GM19025 (cell line): ENCODE measurements at regions not wholly inside any gene's neighbourhood (a gene's known extent, or its start where the extent isn't known, plus 50 kb on each side); places are given as distances from the start of the nearest gene placed in this dataset.
"Not testable (repeated sequence)": the region's sequence is repeated elsewhere in the genome, so short reads cannot be mapped to it uniquely, and the experiment has no call there.

ENCODE experiments used
- ATAC-seq: cut with Tn5 transposase; IDR thresholded peaks from one replicate; pipeline ENCODE4 v1.9.1; 2021; ENCODE audit warnings: mild to moderate bottlenecking, low read depth, moderate library complexity; ENCODE audit not compliant: unreplicated experiment

DNA sequence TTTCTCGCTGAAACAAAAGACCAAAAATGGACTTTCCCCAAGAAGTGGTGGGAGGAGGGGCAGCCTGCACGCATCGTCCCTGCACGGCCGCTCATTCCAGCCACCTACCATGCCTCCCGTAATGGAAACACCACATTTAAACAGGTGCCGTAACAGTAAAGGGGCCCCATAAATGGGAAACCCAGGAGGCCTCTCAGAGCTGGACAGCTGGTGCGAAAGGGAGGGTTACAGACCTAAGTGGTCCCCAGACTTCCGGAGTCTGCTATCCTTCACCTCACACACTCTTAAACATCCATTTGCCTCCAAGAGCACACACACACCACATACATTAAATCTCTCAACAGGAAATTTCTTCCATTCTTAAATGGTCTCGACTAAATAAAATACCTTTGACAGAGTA, 120.7 kb upstream of the SOD1 start:
- ATAC-seq: no peak

DNA sequence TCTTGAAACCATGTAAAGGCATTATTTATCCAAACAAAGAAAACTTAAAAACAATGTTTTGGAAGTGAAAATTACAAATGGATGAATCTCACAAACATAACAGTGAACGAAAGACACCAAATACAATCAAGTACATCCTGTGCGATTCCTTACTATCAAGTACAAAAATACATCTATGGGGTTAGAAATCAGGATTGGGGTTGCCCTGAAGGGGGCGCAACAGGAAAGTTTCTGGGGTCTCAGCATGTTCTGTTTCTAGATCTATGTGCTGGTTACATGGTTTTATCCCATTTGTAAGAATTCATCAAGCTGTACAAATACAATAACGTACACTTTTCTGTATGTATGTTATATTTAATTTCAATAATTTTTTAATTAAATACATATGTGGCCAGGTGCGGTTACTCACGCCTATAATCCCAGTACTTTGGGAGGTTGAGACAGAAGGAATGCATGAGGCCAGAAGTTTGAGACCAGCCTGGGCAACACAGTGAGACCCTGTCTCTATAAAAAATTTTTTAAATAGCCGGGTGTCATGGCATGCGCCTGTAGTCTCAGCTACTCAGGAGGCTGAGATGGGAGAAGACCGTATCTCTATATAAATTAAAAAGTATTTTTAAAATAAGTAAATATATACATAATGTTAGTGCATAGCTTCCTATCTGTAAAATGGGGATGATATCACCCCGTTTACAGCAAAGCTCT, 121.5 kb upstream of the SOD1 start:
- no peak for ATAC-seq

DNA sequence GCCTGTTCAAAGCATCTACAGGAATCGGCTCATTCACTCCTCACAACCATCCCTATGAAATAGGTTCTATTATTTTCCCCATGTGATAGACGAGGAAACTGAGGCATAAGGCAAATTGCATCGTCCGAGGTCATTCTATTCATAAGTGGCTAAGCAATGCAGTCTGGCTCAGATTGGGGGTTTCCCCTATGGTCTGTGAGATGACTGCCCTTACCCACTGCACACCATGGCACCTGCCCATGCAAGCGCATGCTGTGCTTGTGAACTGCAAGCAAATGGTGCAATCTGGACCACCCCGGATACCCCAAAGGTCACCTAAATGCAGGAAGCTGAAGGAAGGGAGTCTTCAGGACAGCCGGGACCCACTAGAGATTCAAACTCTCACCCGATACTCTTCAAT, 123.4 kb upstream of the SOD1 start:
- no peak for ATAC-seq

DNA sequence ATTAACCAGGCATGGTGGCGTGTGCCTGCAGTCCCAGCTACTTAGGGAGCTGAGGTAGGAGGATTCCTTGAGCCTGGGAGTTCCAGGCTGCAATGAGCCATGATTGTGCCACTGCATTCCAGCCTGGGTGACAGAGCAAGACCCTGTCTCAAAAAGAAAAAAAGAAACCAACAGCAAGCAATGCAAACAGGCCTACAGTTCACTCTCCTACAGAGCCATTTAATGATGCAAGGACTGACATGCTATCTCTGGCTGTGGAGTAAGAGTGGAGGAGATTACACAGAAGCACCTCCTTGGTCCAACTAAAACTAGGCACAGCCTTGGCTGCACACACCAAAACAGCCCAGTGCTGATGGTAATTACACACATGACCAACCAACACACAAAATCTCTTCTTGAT, 127.5 kb upstream of the SOD1 start:
- no peak for ATAC-seq

DNA sequence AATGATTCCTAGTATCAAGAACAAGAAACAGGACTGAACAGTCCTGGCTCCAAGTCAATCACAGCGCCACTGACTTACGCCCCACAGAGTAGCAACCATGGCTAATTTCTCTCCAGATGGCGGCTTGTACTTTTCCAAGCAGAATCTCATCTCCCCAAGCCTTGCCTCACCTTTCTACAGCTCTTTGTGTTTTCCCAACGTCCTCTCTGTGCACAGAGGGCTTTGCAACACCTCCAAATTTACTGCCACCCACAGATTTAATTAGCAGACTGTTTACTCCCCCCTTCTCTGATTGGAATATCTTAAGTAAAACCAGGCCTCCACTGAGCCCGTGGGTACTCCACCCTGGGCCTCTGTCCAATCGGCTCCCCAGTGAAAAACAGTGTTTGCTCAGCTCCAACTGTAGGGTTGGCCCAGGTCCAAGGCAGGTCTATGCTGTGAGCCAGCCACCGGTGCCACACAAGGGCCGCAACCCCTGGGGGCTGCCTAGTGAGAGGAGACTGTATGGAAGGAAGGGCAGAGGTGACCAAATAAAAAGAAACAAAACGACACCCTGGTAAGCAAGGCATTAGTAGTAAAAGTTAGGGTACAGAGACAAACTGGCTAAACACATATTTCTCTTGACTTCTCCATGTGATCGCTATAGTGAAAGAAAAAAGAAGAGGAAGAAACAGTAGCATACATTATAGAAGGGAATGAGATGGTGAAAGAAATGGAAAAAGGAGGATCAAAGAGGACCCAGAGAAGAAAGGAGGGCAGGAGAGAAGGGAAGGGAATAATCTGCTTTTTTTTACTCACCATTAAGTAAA, 128.4 kb upstream of the SOD1 start:
- ATAC-seq: no peak

DNA sequence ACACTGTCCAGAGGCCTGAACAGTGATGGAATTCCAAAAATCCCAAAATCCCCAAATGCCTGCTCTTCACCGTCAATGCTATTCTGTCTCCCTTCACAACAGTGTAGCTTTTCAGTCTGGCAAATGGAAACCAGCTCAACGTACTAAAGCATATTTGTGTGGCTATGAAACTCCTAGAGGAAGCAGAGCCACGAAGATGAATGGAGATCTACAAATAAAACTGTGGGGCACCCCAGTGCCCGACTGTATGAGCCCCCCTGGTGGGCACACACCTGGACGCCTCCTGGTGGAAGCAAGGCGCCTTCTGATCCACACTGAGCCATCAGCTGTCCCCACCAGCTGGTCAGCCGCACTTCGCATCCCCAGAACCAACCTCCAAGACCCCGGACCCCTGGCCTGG, 129.1 kb upstream of the SOD1 start:
- no peak for ATAC-seq

DNA sequence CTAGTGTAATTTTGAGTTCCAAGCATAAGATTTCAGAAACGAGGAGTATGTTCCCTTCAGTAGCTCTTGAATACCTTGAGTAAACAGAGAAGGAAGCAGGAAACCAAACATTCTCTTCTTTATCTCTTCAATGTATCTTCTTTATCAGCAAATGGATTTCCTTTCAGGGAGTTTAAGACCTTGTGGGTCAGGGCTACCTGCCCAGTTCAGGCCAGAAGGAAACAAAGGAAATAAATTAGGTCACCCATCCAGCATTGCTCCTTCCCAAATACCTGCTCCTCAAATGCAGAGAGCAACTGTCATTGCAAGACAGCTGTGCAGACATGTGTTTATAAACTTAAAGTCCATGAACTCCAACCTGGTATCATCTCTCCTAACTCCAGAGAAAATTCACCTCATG, 130.1 kb upstream of the SOD1 start:
- no peak for ATAC-seq

DNA sequence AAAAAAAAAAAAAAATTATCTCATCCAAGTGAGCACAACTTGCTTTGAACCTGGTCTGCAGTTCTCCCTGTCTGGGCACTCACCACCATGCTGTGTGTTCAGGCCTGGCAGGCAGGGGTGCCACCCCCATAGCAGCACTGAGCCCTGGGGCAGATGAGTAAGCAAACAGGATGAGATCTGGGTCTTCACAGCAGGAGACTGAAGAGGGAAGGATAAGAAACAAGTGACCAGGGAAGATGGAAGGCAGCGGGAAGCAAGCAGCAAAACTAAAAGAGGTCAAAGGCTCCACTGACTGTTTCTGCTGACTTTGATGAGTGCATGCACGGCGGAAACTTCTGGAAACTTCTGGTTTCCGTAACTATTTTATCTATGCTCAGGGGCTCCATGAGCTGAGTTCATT, 133.5 kb upstream of the SOD1 start:
- ATAC-seq: no peak

DNA sequence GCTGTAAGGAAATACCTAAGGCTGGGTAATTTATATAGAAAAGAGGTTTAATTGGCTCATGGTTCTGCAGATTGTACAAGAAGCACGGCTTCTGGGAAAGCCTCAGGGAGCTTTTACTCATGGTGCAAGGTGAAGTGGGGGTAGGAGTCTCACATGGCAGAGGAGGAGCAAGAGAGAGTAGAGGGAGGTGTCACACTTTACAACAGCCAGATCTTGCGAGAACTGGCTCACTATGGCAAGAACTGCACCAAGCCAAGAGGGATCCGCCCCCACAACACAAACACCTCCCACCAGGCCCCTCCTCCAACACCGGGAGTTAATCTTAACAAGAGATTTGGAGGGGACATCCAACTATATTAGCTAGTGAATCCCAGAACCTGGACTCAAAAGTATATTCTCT, 135.4 kb upstream of the SOD1 start:
- no peak for ATAC-seq

DNA sequence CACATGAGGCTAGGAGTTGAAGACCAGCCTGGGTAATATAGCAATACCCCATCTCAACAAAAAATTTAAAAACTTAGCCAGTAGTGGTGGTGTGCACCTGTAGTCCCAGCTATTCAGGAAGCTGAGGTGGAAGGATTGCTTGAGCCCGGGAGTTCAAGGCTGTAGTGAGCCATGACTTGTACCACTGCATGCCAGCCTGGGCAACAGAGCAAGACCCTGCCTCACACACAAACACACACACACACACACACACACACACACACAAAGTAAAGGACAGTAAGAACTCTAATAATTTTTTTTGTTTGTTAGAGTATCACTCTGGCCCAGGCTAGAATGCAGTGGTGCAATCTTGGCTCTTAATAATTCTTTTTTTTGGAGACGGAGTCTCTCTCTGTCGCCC, 138.0 kb upstream of the SOD1 start:
- no peak for ATAC-seq

DNA sequence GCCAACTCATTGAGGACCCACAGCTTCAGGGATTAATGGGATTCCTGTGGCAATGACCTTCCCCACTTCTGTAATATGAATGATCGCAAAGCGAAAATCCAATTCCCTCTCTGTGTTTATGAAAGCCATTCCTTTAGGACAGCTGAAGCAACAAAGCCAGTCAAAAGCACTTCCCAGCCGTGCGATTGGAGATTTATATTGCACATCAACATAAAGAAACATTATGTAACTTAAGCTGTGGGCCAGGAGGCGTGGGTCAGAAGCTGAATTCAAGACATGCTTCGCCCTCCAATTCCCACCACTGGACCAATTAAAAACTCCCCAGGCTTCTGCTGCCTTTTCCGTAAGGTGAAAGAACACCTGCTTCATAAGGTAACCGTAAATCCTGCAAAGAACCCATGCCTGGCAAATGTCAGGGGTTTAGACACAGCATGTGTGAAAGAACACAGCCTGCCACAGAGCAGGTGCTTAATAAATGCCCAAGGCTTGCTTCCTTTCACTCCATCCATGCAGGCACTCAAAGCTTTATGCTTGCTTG, 138.9 kb upstream of the SOD1 start:
- no peak for ATAC-seq

DNA sequence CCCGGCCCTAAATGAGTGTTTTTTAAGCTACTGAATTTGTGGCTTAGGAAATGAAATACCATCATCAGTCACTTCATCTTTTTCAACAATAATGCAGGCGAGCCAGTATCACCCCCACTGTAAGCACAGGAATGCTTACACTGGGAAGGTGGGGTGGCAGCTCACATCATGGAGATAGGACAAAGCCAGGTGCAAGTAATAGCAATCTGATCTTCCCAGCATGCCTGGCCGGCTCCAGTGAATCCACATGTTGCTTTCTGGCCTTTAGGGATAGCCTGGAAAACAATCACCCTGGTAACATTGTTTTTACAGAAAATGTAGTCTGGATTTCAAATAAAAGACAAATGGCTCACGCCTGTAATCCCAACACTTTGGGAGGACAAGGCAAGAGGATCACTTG, 140.9 kb upstream of the SOD1 start:
- no peak for ATAC-seq

DNA sequence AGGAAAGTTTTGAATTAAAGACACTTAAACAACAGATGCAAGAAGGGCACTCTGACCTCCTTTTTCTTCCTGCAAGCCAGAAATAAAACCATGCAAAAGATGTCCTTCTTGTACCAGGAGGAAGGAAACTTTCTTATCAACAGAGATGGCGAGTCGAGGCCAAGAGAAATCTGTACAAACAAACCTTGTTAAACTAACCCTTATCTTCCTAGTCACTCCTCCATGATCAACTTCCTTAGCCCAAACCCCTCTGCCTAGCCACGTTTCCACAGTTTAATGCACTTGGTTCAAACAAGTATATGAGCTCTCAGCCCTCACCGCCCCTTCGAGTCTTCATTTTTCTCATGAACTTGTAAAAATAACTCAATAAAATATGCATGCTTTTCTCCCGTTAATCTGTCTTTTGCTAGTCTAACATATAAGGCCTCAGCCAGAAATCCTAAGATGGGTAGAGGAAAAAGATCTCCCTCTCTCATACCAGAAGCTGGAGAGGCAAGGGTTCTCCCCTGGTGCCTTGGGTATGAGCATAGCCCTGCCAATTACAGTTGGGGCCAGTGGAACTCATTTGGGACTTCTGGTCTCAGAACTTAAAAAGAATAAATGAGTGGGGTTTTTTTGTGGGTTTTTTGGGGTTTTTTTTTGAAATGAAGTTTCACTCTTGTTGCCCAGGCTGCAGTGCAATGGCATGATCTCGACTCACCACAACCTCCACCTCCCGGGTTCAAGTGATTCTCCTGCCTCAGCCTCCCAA, 141.7 kb upstream of the SOD1 start:
- ATAC-seq: no peak

DNA sequence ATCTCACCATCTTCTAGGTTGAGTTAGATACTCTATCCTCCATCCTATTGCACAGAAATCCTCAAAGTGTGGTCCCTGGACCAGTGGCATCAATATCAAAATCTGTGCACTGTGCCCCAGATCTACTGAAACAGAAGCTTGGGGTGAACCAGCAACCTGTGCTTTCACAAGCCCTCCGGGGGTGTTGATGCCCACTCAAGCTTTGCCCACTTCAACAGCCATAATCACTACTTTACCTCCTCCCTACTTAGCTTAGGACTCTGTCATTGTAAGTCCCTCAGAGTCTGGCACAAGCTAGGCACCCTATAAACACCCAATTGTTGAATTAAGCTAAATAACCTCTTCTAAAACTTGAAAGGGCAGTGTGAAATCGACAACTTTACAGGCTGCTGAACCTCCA, 144.2 kb upstream of the SOD1 start:
- ATAC-seq: no peak

DNA sequence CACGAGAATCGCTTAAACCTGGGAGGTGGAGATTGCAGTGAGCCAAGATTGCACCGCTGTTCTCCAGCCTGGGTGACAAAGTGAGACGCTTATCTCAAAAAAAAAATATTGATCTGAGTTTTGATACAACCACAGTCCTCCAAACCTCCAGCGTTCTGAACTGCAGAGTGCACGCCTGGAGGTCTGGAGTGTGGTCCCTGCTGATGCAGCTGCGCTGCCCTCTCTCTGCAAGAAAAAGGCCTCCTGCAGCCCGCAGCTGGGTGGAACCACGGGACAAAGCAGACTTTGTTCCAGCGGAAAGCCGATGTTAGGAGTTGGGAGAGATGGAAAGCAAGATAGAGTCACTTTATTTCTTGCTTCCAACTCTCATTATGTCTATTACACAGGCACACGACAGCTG, 144.9 kb upstream of the SOD1 start:
- ATAC-seq: no peak

DNA sequence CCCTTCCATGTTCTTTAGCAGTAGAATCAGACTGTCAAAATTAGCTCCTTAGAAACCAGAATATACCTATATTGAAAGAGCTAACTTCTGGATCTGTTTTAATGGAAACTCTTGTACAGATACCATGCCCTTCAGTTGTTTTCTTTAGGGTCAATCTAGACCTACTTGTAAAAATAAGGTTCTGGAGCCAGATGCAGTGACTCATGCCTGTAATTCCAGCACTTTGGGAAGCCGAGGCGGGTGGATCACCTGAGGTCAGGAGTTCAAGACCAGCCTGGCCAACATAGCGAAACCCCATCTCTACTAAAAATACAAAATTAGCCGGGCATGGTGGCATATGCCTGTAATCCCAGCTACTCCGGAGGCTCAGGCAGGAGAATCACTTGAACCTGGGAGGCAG, 146.0 kb upstream of the SOD1 start:
- ATAC-seq: not testable (repeated sequence)

DNA sequence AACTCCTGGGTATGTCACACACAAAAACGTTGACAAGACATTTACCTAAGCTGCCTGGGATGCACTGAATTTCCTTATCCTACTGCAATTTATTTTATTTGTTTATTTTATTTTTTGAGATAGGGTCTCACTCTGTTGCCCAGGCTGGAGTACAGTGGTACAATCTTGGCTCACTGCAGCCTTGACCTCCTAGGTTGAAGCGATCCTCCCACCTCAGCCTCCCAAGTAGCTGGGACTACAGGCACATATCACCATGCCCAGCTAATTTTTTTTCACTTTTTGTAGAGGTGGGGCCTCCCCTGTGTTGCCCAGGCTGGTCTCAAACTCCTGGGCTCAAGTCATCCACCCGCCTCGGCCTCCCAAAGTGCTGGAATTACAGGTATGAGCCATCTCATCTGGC, 147.5 kb upstream of the SOD1 start:
- not testable (repeated sequence) for ATAC-seq

DNA sequence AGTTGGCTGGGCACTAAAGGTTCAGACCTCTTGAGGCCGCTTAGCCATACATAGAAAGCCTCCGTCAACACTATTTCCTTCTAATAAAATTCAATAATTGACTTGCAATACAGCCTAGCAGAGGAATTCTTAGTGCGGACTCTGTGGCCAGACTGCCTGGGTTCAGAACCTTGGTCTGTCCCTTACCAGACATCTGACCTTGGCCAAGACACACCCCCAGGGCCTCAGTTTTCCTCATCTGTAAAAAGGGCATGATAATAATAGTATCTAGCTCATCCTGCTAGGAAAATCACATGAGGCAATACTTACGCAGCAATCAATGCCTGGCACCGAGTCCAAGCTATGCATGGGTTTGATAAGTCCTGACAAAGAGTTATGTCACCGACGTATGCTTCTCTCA, 148.2 kb upstream of the SOD1 start:
- no peak for ATAC-seq

DNA sequence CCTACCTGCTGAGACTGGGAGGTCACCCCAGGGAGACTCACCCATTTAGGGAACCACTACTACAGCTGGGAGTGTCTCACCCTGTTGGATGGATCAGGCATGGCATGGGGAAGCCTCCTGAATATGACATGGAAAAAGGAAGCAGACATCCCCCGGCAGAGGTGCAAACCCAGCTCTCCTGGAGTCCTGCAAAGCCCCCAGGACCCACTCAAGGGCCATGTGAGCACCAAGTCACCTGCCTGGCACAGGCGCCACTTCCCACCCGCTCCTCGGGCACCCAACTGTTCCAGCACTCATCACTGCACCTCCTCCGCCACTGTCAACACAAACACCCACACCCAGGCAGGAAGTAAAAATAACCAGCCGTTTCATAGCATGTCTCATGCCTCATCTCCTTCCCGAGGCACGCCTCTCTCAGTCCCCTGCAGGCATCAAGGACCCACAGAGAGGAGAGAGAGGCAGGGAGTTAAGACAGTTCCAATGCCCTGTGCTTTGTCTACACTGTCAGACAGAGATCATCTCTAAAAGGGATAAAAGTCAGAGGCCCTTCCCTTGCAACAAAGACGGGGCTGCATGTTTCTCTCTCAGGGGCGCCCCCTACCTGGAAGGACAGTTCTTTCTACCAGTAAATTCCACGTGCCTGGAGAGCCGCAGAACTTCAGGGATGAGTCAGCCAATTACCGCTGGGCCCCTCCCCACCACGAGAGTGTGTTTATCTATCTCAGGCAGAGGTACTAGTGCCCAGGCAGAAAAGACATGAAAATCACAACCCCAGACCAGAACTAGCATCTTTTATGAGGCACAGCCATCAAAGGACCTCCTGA, 150.1 kb upstream of the SOD1 start:
- ATAC-seq: no peak

DNA sequence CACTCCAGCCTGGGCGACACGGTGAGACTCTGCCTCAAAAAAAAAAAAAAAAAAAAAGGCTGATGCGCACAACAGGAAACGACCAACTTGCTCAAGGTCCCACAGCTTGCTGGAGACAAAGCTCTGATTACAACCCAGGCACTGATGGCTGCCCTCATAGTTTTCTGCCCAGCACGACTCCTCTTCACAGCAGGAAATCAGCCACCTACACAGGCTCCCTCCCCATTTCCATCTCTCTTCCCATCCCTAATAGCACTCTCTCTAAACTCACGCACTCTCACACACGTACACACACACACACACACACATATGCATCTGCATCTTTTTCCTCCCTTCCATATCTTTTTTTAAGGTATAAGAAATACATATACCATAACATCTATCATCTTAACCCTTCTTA, 153.5 kb upstream of the SOD1 start:
- no peak for ATAC-seq
